CD4-positive, alpha-beta T cell (primary cell): ENCODE measurements at regions not wholly inside any gene's neighbourhood (a gene's known extent, or its start where the extent isn't known, plus 50 kb on each side); places are given as distances from the start of the nearest gene placed in this dataset.
"Not testable (repeated sequence)": the region's sequence is repeated elsewhere in the genome, so short reads cannot be mapped to it uniquely, and the experiment has no call there.

Experiments used
- ATAC-seq: fragments of 200-7000 bp; cut with Tn5 transposase; one replicate; pipeline ENCODE4 v1.10.0; 2022; ENCODE audit warnings: mild to moderate bottlenecking; ENCODE audit not compliant: poor library complexity
- CTCF ChIA-PET: fragments of 350-600 bp; sonication (Branson Sonifier 250); formaldehyde crosslinking; loops from one replicate; lab custom pipeline; 2021; ENCODE audit warnings: antibody characterized with exemption, inconsistent platforms; lab: Charles Lee
- POLR2A ChIA-PET: fragments of 350-600 bp; sonication (Branson Sonifier 250); formaldehyde crosslinking; loops from one replicate; lab custom pipeline; 2021; ENCODE audit warnings: antibody characterized with exemption, inconsistent platforms; lab: Charles Lee
- DNase-seq, 14 experiments: peaks; one replicate each; pipeline ENCODE4 v3.0.0-alpha.2; 2013 to 2020; ENCODE audit warnings: mixed read lengths in 2 of 14
- H3K27ac ChIP-seq, 2 donors: one replicate each; pipeline versions ENCODE4 v1.5.1 to v1.7.0; 2013; ENCODE audit warnings: low read length in 2 of 2, low read depth in 1 of 2, mild to moderate bottlenecking in 1 of 2
- H3K27me3 ChIP-seq, 2 experiments: 1 replicate in 1 of 2; 2 replicates in 1 of 2; pipeline versions ENCODE4 v1.6.1 to v1.7.0; 2013; ENCODE audit warnings: low read length in 2 of 2, control low read depth in 1 of 2, mild to moderate bottlenecking in 1 of 2, moderate library complexity in 1 of 2; ENCODE audit not compliant: insufficient read depth in 2 of 2, control insufficient read depth in 1 of 2
- H3K36me3 ChIP-seq: one replicate; pipeline ENCODE4 v1.6.1; 2013; ENCODE audit warnings: low read length, control low read depth; ENCODE audit not compliant: insufficient read depth
- H3K4me1 ChIP-seq: one replicate; pipeline ENCODE4 v1.6.1; 2013; ENCODE audit warnings: low read length, control low read depth; ENCODE audit not compliant: insufficient read depth
- H3K4me3 ChIP-seq: one replicate; pipeline ENCODE4 v1.5.1; 2013; ENCODE audit warnings: mild to moderate bottlenecking, low read length, moderate library complexity
- H3K9me3 ChIP-seq, 2 experiments: 1 replicate in 1 of 2; 2 replicates in 1 of 2; pipeline versions ENCODE4 v1.6.1 to v1.7.0; 2013; ENCODE audit warnings: low read length in 2 of 2, mild to moderate bottlenecking in 2 of 2, control low read depth in 1 of 2, moderate library complexity in 1 of 2; ENCODE audit not compliant: control insufficient read depth in 1 of 2, insufficient read depth in 1 of 2
- H3K27ac Mint-ChIP-seq: one replicate; pipeline ENCODE4 v1.8.0; 2020; ENCODE audit warnings: mixed read lengths
- H3K27me3 Mint-ChIP-seq: one replicate; pipeline ENCODE4 v1.8.0; 2021; ENCODE audit warnings: mixed read lengths
- H3K36me3 Mint-ChIP-seq: one replicate; pipeline ENCODE4 v1.8.0; 2021; ENCODE audit warnings: low read depth, mixed read lengths
- H3K4me1 Mint-ChIP-seq: one replicate; pipeline ENCODE4 v1.8.0; 2021; ENCODE audit warnings: low read depth, mixed read lengths
- H3K4me3 Mint-ChIP-seq: one replicate; pipeline ENCODE4 v1.8.0; 2020; ENCODE audit warnings: mild to moderate bottlenecking, mixed read lengths
- H3K9me3 Mint-ChIP-seq: one replicate; pipeline ENCODE4 v1.8.0; 2020; ENCODE audit warnings: mixed read lengths
- CTCF ChIP-seq: fragments of 200-600 bp; IDR thresholded peaks from one replicate; pipeline ENCODE4 v1.8.0; 2022; ENCODE audit warnings: antibody characterized with exemption, mild to moderate bottlenecking
- intact Hi-C, 2 experiments: fragments of 100-400 bp; cut with DNase I in 1 of 2; cut with micrococcal nuclease in 1 of 2; formaldehyde crosslinking; loops; one replicate each; pipeline versions ENCODE4 v1.15.1 to v1.9.0; 2023 to 2025; cut with DNase I, micrococcal nuclease

DNA sequence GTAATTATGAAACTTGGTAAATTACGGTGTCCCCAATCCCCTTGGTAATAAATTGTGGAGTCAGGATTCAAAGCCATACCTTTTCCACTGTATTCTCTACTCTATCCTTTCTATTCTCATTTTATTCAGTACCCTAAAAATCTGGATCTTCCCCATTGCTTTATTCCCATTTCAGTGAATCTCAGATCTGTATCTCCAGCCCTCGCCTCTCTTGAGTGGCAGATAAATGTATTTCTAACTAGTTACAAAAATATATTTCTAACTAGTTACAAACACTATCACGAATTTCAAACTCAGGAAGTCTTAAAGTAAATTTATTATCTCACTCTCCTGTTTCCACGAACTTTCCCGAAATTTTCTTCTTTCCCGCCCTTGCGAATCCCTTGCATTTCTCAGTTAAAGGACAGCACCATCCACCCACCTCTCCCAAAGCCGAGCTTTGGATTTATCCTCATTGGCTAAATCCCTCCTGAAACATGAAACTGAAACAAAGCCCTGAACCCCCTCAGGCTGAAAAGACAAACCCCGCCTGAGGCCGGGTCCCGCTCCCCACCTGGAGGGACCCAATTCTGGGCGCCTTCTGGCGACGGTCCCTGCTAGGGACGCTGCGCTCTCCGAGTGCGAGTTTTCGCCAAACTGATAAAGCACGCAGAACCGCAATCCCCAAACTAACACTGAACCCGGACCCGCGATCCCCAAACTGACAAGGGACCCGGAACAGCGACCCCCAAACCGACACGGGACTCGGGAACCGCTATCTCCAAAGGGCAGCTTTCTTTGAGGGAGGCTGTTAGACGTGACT lies 164.3 kb upstream of the PABPC3 start:
- H3K27me3 ChIP-seq: peaks cover 20 to 38% of the 10 kb centered on the region in 2 experiments
- H3K9me3 Mint-ChIP-seq: no peaks in the 10 kb centered on the region
- H3K9me3 ChIP-seq: no peaks in the 10 kb centered on the region
- H3K36me3 ChIP-seq: no peaks in the 10 kb centered on the region
- no peaks in the 10 kb centered on the region for H3K36me3 Mint-ChIP-seq
- no peak overlapping the region for H3K4me3 ChIP-seq
- peaks cover 4% of the 10 kb centered on the region for H3K4me1 ChIP-seq
- no peak for TF ChIP-seq CTCF
- DNase-seq (no peak), ATAC-seq (no peak)
- POLR2A ChIA-PET: no interaction called here
- peaks cover 40% of the 10 kb centered on the region for H3K27me3 Mint-ChIP-seq
- H3K4me3 Mint-ChIP-seq: no peak overlapping the region
- intact Hi-C loops: no loop called here
- CTCF ChIA-PET: no interaction called here
- no peak overlapping the region for H3K27ac Mint-ChIP-seq
- no peak overlapping the region for H3K27ac ChIP-seq
- H3K4me1 Mint-ChIP-seq: no peaks in the 10 kb centered on the region

- POLR2A ChIA-PET, H3K27ac Mint-ChIP-seq: not testable (repeated sequence)
These were observed 162.6 kb upstream of the PABPC3 start for GRCh38 chr13:24933106-24934023.

DNA sequence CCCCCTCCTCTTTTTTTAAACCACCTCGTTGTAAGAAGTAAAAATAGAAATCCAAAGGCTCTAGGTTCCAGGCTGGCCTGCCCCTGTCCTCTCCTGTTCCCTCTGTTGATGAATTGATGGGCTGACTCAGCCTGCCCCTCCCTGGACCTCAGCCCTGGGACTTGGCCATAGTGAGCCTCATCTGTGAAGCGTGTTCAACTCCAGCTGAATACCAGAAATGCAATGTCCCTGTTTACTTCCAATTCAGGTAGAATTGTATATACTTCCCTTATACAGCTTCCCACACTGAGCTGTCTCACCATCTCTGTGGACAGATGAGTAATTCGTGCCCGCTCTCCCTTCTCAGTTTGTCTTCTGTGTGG lies 161.9 kb upstream of the PABPC3 start:
- H3K27ac ChIP-seq, DNase-seq, CTCF ChIA-PET, H3K4me3 Mint-ChIP-seq, H3K4me1 ChIP-seq, POLR2A ChIA-PET, H3K4me1 Mint-ChIP-seq, ATAC-seq, H3K27ac Mint-ChIP-seq, H3K36me3 Mint-ChIP-seq, H3K36me3 ChIP-seq, H3K9me3 Mint-ChIP-seq, H3K4me3 ChIP-seq, intact Hi-C loops, H3K9me3 ChIP-seq: not testable (repeated sequence)
- H3K27me3 ChIP-seq: peaks cover 17 to 38% of the 10 kb centered on the region in 2 experiments
- H3K27me3 Mint-ChIP-seq: peaks cover 52% of the 10 kb centered on the region

More at GRCh38 chr13:24933106-24934023, 162.6 kb upstream of the PABPC3 start:
- H3K4me3 Mint-ChIP-seq, H3K36me3 ChIP-seq, H3K27ac ChIP-seq, intact Hi-C loops, H3K4me3 ChIP-seq, H3K9me3 Mint-ChIP-seq, ATAC-seq, H3K36me3 Mint-ChIP-seq, H3K4me1 Mint-ChIP-seq, CTCF ChIA-PET, DNase-seq, H3K9me3 ChIP-seq, H3K4me1 ChIP-seq: not testable (repeated sequence)
- peaks cover 17 to 38% of the 10 kb centered on the region in 2 experiments for H3K27me3 ChIP-seq
- peaks cover 49% of the 10 kb centered on the region for H3K27me3 Mint-ChIP-seq

DNA sequence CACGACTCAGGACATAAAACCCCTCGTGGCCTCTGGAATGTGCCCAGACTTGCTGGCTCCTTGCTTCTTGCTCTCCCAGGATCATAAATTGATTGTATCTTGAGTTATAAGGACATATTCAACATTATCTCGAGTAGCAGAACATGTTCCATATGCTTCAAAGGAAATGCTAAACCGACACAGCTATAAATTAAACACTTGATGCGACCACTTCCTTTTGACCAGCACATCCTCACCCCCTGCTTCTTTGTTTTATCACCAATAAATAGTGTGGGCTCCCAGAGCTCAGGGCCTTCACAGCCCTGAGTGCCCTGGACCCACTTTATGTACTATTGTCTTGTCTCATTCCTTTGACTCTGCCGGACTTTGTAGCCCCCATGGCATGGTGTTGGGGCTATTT lies 157.0 kb upstream of the PABPC3 start:
- intact Hi-C loops: no loop called here
- no peaks in the 10 kb centered on the region for H3K4me1 Mint-ChIP-seq
- Histone ChIP-seq H3K27ac (no peak overlapping the region), H3K27me3 (peaks cover 5% of the 10 kb centered on the region in 2 experiments), H3K9me3 (peaks cover 0 to 3% of the 10 kb centered on the region in 2 experiments), H3K4me3 (no peak overlapping the region), H3K36me3 (no peaks in the 10 kb centered on the region), H3K4me1 (no peaks in the 10 kb centered on the region)
- no peaks in the 10 kb centered on the region for H3K9me3 Mint-ChIP-seq
- H3K27ac Mint-ChIP-seq: no peak overlapping the region
- TF ChIP-seq CTCF: no peak
- DNase-seq (no peak), ATAC-seq (no peak)
- H3K27me3 Mint-ChIP-seq: peaks cover 30% of the 10 kb centered on the region
- no peaks in the 10 kb centered on the region for H3K36me3 Mint-ChIP-seq
- ChIA-PET CTCF (no interaction called here), POLR2A (no interaction called here)
- H3K4me3 Mint-ChIP-seq: no peak overlapping the region

GRCh38 chr13:24941023-24941713 lies 154.8 kb upstream of the PABPC3 start:
- ATAC-seq, POLR2A ChIA-PET, H3K27ac ChIP-seq, H3K36me3 Mint-ChIP-seq, H3K27ac Mint-ChIP-seq, H3K27me3 ChIP-seq, DNase-seq, H3K9me3 ChIP-seq, intact Hi-C loops, CTCF ChIA-PET, H3K4me1 Mint-ChIP-seq, H3K36me3 ChIP-seq, H3K9me3 Mint-ChIP-seq, H3K4me1 ChIP-seq, H3K4me3 Mint-ChIP-seq, H3K4me3 ChIP-seq: not testable (repeated sequence)
- peaks cover 34% of the 10 kb centered on the region for H3K27me3 Mint-ChIP-seq
